B cell (primary cell): ENCODE measurements at regions not wholly inside any gene's neighbourhood (a gene's known extent, or its start where the extent isn't known, plus 50 kb on each side); places are given as distances from the start of the nearest gene placed in this dataset.

ENCODE experiments used
- CTCF ChIP-seq: fragments of 200-600 bp; IDR thresholded peaks from one replicate; pipeline ENCODE4 v1.8.0; 2022; ENCODE audit warnings: antibody characterized with exemption, mild to moderate bottlenecking
- EZH2 ChIP-seq: IDR thresholded peaks from 2 replicates; pipeline ENCODE4 v1.6.1; 2012; ENCODE audit warnings: borderline replicate concordance, low read depth, mild to moderate bottlenecking, moderate library complexity, low read length; ENCODE audit not compliant: insufficient read depth, poor library complexity, severe bottlenecking

GRCh38 chr3:102790747-102791325 is 356.0 kb downstream of the ZPLD1 start:
- TF ChIP-seq CTCF (no peak), EZH2 (no peak)
